ENCODE measurements at regions not wholly inside any gene's neighbourhood (a gene's known extent, or its start where the extent isn't known, plus 50 kb on each side); places are given as distances from the start of the nearest gene placed in this dataset.
A peak's percentile ranks its signal among the peaks of the same experiment; 100 is the strongest.

DNA sequence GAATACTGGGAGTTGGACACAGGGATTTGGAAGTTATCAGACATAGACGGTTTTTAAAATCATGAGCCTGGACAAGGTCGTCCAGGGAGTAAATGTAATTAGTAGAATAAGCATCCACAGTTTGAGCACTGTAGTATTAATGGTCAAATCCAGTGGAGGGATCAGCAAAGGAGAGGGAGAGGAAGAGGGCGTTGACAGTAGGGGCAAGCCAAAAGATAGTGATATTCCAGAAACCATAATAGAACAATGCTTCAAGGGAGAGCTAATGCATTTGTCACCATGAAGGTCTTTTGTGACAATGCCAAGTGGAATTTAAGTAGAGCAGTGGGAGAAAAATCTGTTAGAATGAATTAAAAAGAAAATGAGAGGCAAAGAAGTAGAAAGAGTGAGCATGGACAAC, 68.9 kb upstream of the SLC5A12 start:
- DNase-seq (ENCODE audit: low read depth) = no peak
- TF ChIP-seq, protein P1, sequence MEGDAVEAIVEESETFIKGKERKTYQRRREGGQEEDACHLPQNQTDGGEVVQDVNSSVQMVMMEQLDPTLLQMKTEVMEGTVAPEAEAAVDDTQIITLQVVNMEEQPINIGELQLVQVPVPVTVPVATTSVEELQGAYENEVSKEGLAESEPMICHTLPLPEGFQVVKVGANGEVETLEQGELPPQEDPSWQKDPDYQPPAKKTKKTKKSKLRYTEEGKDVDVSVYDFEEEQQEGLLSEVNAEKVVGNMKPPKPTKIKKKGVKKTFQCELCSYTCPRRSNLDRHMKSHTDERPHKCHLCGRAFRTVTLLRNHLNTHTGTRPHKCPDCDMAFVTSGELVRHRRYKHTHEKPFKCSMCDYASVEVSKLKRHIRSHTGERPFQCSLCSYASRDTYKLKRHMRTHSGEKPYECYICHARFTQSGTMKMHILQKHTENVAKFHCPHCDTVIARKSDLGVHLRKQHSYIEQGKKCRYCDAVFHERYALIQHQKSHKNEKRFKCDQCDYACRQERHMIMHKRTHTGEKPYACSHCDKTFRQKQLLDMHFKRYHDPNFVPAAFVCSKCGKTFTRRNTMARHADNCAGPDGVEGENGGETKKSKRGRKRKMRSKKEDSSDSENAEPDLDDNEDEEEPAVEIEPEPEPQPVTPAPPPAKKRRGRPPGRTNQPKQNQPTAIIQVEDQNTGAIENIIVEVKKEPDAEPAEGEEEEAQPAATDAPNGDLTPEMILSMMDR (conservative IDR thresholded peaks at IDR 0.05; ENCODE audit: low read length) = no peak
- no peak overlapping the region for H3K4me3 ChIP-seq (ENCODE audit: low read length)

GRCh38 chr11:26792941-26793340, 71.1 kb upstream of the SLC5A12 start:
- H3K4me3 ChIP-seq (ENCODE audit: low read length) = no peak overlapping the region
- DNase-seq (ENCODE audit: low read depth) = peak; percentile 70
- TF ChIP-seq, protein P1 (conservative IDR thresholded peaks at IDR 0.05; ENCODE audit: low read length) = no peak

DNA sequence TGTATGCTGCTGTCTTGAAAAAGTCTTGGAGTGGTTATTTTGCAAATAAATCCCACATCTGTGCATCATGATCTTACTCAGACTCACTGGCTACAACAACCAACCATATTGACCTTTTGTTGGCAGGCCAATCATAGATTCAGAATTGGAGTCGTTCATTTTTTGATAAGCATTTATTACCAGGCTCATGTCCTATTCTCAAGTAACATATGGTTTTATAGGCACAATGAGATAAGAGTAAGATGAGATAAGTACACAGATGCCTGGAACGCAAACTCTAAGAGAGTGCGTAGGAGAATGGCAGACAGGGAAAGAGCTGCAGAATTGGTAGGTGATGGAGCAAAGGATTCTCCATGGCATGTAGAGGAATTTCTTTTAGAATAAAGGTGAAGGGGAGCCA, 71.6 kb upstream of the SLC5A12 start:
- DNase-seq (ENCODE audit: low read depth) = no peak
- TF ChIP-seq, protein P1 (conservative IDR thresholded peaks at IDR 0.05; ENCODE audit: low read length) = no peak
- H3K4me3 ChIP-seq (ENCODE audit: low read length) = no peak overlapping the region

GRCh38 chr11:26801601-26802000, 79.7 kb upstream of the SLC5A12 start:
- TF ChIP-seq, protein P1 (conservative IDR thresholded peaks at IDR 0.05; ENCODE audit: low read length) = no peak

GRCh38 chr11:26805001-26805400, 83.1 kb upstream of the SLC5A12 start:
- no peak overlapping the region for H3K4me3 ChIP-seq (ENCODE audit: low read length)
- peak; percentile 15 for DNase-seq (ENCODE audit: low read depth)
- TF ChIP-seq, protein P1 (conservative IDR thresholded peaks at IDR 0.05; ENCODE audit: low read length) = no peak

More at GRCh38 chr11:26801601-26802000, 79.7 kb upstream of the SLC5A12 start:
- peak; percentile 54 for DNase-seq (ENCODE audit: low read depth)
- no peak overlapping the region for H3K4me3 ChIP-seq (ENCODE audit: low read length)

DNA sequence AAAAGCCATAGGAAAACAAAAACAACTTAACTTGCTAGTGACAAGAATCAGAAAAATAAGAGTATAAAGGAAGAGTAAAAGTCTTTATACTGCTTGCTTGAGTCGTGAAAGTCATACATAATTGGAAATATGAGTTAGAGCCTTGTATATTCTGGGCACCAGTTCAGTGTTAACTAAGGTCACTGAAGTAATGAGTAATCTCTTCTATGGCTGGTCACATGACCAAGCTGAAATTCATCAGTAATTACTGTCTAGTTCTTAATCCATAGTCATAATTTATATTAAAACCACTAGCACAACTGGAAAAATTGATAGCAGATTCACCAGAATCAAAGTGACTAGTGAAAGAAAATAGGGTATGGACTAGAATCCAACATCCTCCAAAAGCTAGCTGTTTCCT, 84.4 kb upstream of the SLC5A12 start:
- DNase-seq (ENCODE audit: low read depth) = peak; percentile 82
- H3K4me3 ChIP-seq (ENCODE audit: low read length) = no peak overlapping the region
- TF ChIP-seq, protein P1 (conservative IDR thresholded peaks at IDR 0.05; ENCODE audit: low read length) = no peak

DNA sequence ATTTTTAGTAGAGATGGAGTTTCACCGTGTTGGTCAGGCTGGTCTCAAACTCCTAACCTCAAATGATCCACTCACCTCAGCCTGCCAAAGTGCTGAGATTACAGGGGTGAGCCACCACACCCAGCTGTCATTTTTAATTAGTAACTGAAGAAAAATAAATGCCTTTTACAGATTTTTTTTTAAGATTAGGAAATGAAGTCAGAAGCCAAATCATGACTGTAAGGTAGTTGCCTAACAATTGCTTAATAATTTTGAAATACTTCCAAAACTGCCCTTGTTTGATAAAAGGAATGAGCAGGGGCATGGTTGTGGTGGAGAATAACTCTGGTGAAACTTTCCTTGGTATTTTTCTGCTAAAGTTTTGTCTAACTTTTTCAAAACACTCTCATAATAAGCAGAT, 98.9 kb upstream of the SLC5A12 start:
- H3K4me3 ChIP-seq (ENCODE audit: low read length) = no peak overlapping the region
- TF ChIP-seq, protein P1 (conservative IDR thresholded peaks at IDR 0.05; ENCODE audit: low read length) = no peak
- peak; percentile 98 for DNase-seq (ENCODE audit: low read depth)

Measured in AG10803 (cell line).